Progenitor cell of endocrine pancreas (in vitro differentiated cells): ENCODE measurements at regions not wholly inside any gene's neighbourhood (a gene's known extent, or its start where the extent isn't known, plus 50 kb on each side); places are given as distances from the start of the nearest gene placed in this dataset.
"Not testable (repeated sequence)": the region's sequence is repeated elsewhere in the genome, so short reads cannot be mapped to it uniquely, and the experiment has no call there.

Experiments used
- DNase-seq: peaks from one replicate; pipeline ENCODE4 v3.0.0; 2021; ENCODE audit warnings: low spot score; ENCODE audit not compliant: unreplicated experiment
- H3K27ac Mint-ChIP-seq: 2 replicates; pipeline ENCODE4 v1.8.0; 2021; ENCODE audit warnings: mild to moderate bottlenecking, moderate library complexity, mixed read lengths
- H3K27me3 Mint-ChIP-seq: 2 replicates; pipeline ENCODE4 v1.8.0; 2021; ENCODE audit warnings: mixed read lengths
- H3K36me3 Mint-ChIP-seq: 2 replicates; pipeline ENCODE4 v1.8.0; 2022; ENCODE audit warnings: mixed read lengths; ENCODE audit not compliant: insufficient read depth
- H3K4me1 Mint-ChIP-seq: 2 replicates; pipeline ENCODE4 v1.8.0; 2021; ENCODE audit warnings: low read depth, mixed read lengths
- H3K4me3 Mint-ChIP-seq: 2 replicates; pipeline ENCODE4 v1.8.0; 2021; ENCODE audit warnings: low read depth, mild to moderate bottlenecking, moderate library complexity, mixed read lengths
- H3K9me3 Mint-ChIP-seq: 2 replicates; pipeline ENCODE4 v1.8.0; 2021; ENCODE audit warnings: low read depth, mixed read lengths
- CTCF ChIP-seq: fragments of 200-600 bp; sonication (generic); IDR thresholded peaks from one replicate; pipeline ENCODE4 v1.5.0; 2021; ENCODE audit warnings: antibody characterized with exemption, mild to moderate bottlenecking; ENCODE audit not compliant: unreplicated experiment

GRCh38 chr18:28736951-28737350 lies 560.0 kb upstream of the CDH2 start:
- Mint-ChIP-seq H3K4me3 (no peak overlapping the region), H3K36me3 (no peaks in the 10 kb centered on the region), H3K27me3 (no peaks in the 10 kb centered on the region), H3K4me1 (no peaks in the 10 kb centered on the region), H3K27ac (no peak overlapping the region), H3K9me3 (peaks cover 4% of the 10 kb centered on the region)
- DNase-seq, result no peak
- TF ChIP-seq CTCF, result no peak

GRCh38 chr18:28736223-28736622 lies 559.3 kb upstream of the CDH2 start:
- Mint-ChIP-seq H3K9me3 (peaks cover 4% of the 10 kb centered on the region), H3K4me1 (no peaks in the 10 kb centered on the region), H3K27ac (no peak overlapping the region), H3K27me3 (no peaks in the 10 kb centered on the region), H3K4me3 (no peak overlapping the region), H3K36me3 (no peaks in the 10 kb centered on the region)
- no peak for TF ChIP-seq CTCF
- DNase-seq, result no peak

GRCh38 chr18:28735731-28736130 lies 558.8 kb upstream of the CDH2 start:
- H3K27me3 Mint-ChIP-seq, result no peaks in the 10 kb centered on the region
- no peak for DNase-seq
- H3K4me3 Mint-ChIP-seq, result no peak overlapping the region
- H3K9me3 Mint-ChIP-seq, result peaks cover 4% of the 10 kb centered on the region
- H3K27ac Mint-ChIP-seq, result no peak overlapping the region
- no peaks in the 10 kb centered on the region for H3K4me1 Mint-ChIP-seq
- no peak for TF ChIP-seq CTCF
- no peaks in the 10 kb centered on the region for H3K36me3 Mint-ChIP-seq

- no peak for DNase-seq
- Mint-ChIP-seq H3K27me3 (no peaks in the 10 kb centered on the region), H3K4me1 (no peaks in the 10 kb centered on the region), H3K9me3 (peaks cover 3% of the 10 kb centered on the region), H3K36me3 (no peaks in the 10 kb centered on the region), H3K4me3 (no peak overlapping the region), H3K27ac (no peak overlapping the region)
- no peak for TF ChIP-seq CTCF
Observed at GRCh38 chr18:28729321-28729720, 552.4 kb upstream of the CDH2 start.

GRCh38 chr18:28728891-28729290 lies 552.0 kb upstream of the CDH2 start:
- no peak overlapping the region for H3K27ac Mint-ChIP-seq
- no peaks in the 10 kb centered on the region for H3K36me3 Mint-ChIP-seq
- H3K9me3 Mint-ChIP-seq, result no peaks in the 10 kb centered on the region
- H3K27me3 Mint-ChIP-seq, result no peaks in the 10 kb centered on the region
- H3K4me1 Mint-ChIP-seq, result no peaks in the 10 kb centered on the region
- DNase-seq, result no peak
- no peak overlapping the region for H3K4me3 Mint-ChIP-seq
- TF ChIP-seq CTCF, result no peak

- not testable (repeated sequence) for H3K36me3 Mint-ChIP-seq, H3K9me3 Mint-ChIP-seq
Observed at GRCh38 chr18:28727189-28727588, 550.3 kb upstream of the CDH2 start.

More at GRCh38 chr18:28727189-28727588, 550.3 kb upstream of the CDH2 start:
- H3K4me3 Mint-ChIP-seq, H3K27me3 Mint-ChIP-seq, H3K27ac Mint-ChIP-seq, DNase-seq, H3K4me1 Mint-ChIP-seq: not testable (repeated sequence)
